SK-N-SH (cell line): ENCODE measurements at regions not wholly inside any gene's neighbourhood (a gene's known extent, or its start where the extent isn't known, plus 50 kb on each side); places are given as distances from the start of the nearest gene placed in this dataset.
A peak's percentile ranks its signal among the peaks of the same experiment; 100 is the strongest.

ENCODE experiments used
- CTCF ChIA-PET: fragments of 300-600, 350-600 bp; formaldehyde crosslinking; extraction: SDS; loops from one replicate; lab custom pipeline; 2021; lab: Yijun Ruan, JAX
- POLR2A ChIA-PET: fragments of 350-600 bp; sonication (Branson Sonifier 250); formaldehyde crosslinking; extraction: SDS; loops from one replicate; lab custom pipeline; 2020; ENCODE audit warnings: antibody characterized with exemption, inconsistent platforms; lab: Yijun Ruan, JAX
- DNase-seq: peaks from one replicate; pipeline ENCODE4 v3.0.0; 2012
- H2AFZ ChIP-seq: fragments of 200-600 bp; sonication (generic); 2 replicates; pipeline ENCODE4 v1.8.1; 2016; ENCODE audit warnings: antibody characterized with exemption, mild to moderate bottlenecking, low read depth
- H3F3A ChIP-seq: fragments of 200-600 bp; sonication (generic); replicated peaks from 2 replicates; pipeline ENCODE3; 2016; ENCODE audit warnings: antibody characterized with exemption, mild to moderate bottlenecking; ENCODE audit not compliant: insufficient read depth
- H3K27ac ChIP-seq, 2 experiments: fragments of 200-500 bp in 1 of 2; fragments of 200-600 bp in 1 of 2; sonication (Bioruptor generic) in 1 of 2; sonication (generic), shearing (Covaris generic) in 1 of 2; 2 replicates each; pipeline versions ENCODE4 v1.5.1 to v1.6.1; 2014 to 2016; ENCODE audit warnings: low read depth in 2 of 2, inconsistent platforms in 1 of 2, low read length in 1 of 2, mild to moderate bottlenecking in 1 of 2, mixed read lengths in 1 of 2
- H3K27me3 ChIP-seq: fragments of 200-600 bp; sonication (generic), shearing (Covaris generic); 2 replicates; pipeline ENCODE4 v1.6.1; 2016; ENCODE audit warnings: mixed run types; ENCODE audit not compliant: insufficient read depth
- H3K36me3 ChIP-seq, 2 experiments: fragments of 200-500 bp in 1 of 2; fragments of 200-600 bp in 1 of 2; sonication (Bioruptor generic) in 1 of 2; sonication (generic) in 1 of 2; replicated peaks in 1 of 2; 2 replicates each; pipeline versions ENCODE3 to v1.5.1; 2014 to 2016; ENCODE audit warnings: low read length in 1 of 2, mild to moderate bottlenecking in 1 of 2; ENCODE audit not compliant: insufficient read depth in 2 of 2, control insufficient read depth in 1 of 2
- H3K4me1 ChIP-seq, 2 experiments: fragments of 200-500 bp in 1 of 2; fragments of 200-600 bp in 1 of 2; sonication (Bioruptor generic) in 1 of 2; sonication (generic), shearing (Covaris generic) in 1 of 2; 2 replicates each; pipeline versions ENCODE4 v1.5.1 to v1.6.1; 2014 to 2016; ENCODE audit warnings: low read depth in 1 of 2, low read length in 1 of 2, mixed run types in 1 of 2; ENCODE audit not compliant: insufficient read depth in 2 of 2, control insufficient read depth in 1 of 2
- H3K4me2 ChIP-seq: fragments of 200-600 bp; sonication (generic), shearing (Covaris generic); 2 replicates; pipeline ENCODE4 v1.6.1; 2017; ENCODE audit warnings: mixed run types
- H3K4me3 ChIP-seq, 2 experiments: fragments of 200-500 bp in 1 of 2; fragments of 200-600 bp in 1 of 2; sonication (Bioruptor generic) in 1 of 2; sonication (generic), shearing (Covaris generic) in 1 of 2; 2 replicates each; pipeline versions ENCODE4 v1.5.1 to v1.8.1; 2014 to 2016; ENCODE audit warnings: low read depth in 2 of 2, inconsistent platforms in 1 of 2, low read length in 1 of 2, mild to moderate bottlenecking in 1 of 2, mixed read lengths in 1 of 2, moderate library complexity in 1 of 2
- H3K79me2 ChIP-seq: fragments of 200-600 bp; sonication (generic); 2 replicates; pipeline ENCODE4 v1.8.1; 2017; ENCODE audit warnings: mild to moderate bottlenecking; ENCODE audit not compliant: insufficient read depth
- H3K9ac ChIP-seq: fragments of 200-600 bp; sonication (generic); 2 replicates; pipeline ENCODE4 v1.6.1; 2017; ENCODE audit warnings: mixed run types
- H3K9me2 ChIP-seq: fragments of 200-600 bp; sonication (generic); 2 replicates; pipeline ENCODE4 v1.6.1; 2017; ENCODE audit warnings: mixed run types
- H3K9me3 ChIP-seq: fragments of 200-600 bp; sonication (generic); 2 replicates; pipeline ENCODE4 v1.6.1; 2017; ENCODE audit warnings: mixed run types, mild to moderate bottlenecking, moderate library complexity
- H4K20me1 ChIP-seq: fragments of 200-600 bp; sonication (generic); 2 replicates; pipeline ENCODE4 v1.6.1; 2017; ENCODE audit warnings: mild to moderate bottlenecking, mixed run types; ENCODE audit not compliant: insufficient read depth
- CHD2 ChIP-seq: fragments of 150-350 bp; IDR thresholded peaks from 2 replicates; pipeline ENCODE4 v1.6.1; 2018; ENCODE audit warnings: low read length; ENCODE audit not compliant: partially characterized antibody
- EZH2phosphoT487 ChIP-seq: fragments of 200-600 bp; sonication (generic); IDR thresholded peaks from 2 replicates; pipeline ENCODE4 v1.6.1; 2017; ENCODE audit warnings: low read depth, mixed run types, mild to moderate bottlenecking, antibody characterized with exemption, moderate library complexity, borderline replicate concordance
- GABPA ChIP-seq: IDR thresholded peaks from 2 replicates; pipeline ENCODE4 v1.4.0; 2012; ENCODE audit warnings: low read depth, mild to moderate bottlenecking
- GATA2 ChIP-seq: sonication (generic); formaldehyde crosslinking; IDR thresholded peaks from 2 replicates; pipeline ENCODE4 v1.5.0; 2020; ENCODE audit warnings: mild to moderate bottlenecking, missing genetic modification reagents
- JUND ChIP-seq: IDR thresholded peaks from 2 replicates; pipeline ENCODE4 v1.4.0; 2012
- MEF2A ChIP-seq: IDR thresholded peaks from 2 replicates; pipeline ENCODE4 v1.4.0; 2012; ENCODE audit warnings: low read depth, borderline replicate concordance
- NRF1 ChIP-seq: IDR thresholded peaks from 2 replicates; pipeline ENCODE4 v1.6.1; 2012; ENCODE audit warnings: low read depth, mild to moderate bottlenecking, low read length
- POLR2AphosphoS5 ChIP-seq: IDR thresholded peaks from 2 replicates; pipeline ENCODE4 v1.6.1; 2012; ENCODE audit warnings: low read depth, low read length
- RAD21 ChIP-seq: IDR thresholded peaks from 2 replicates; pipeline ENCODE4 v1.6.1; 2012; ENCODE audit warnings: mild to moderate bottlenecking, low read length
- SIN3A ChIP-seq: IDR thresholded peaks from 2 replicates; pipeline ENCODE4 v1.6.1; 2012; ENCODE audit warnings: low read depth, mild to moderate bottlenecking, low read length, moderate library complexity, borderline replicate concordance
- SMC3 ChIP-seq: IDR thresholded peaks from 2 replicates; pipeline ENCODE4 v1.6.1; 2012; ENCODE audit warnings: low read depth, low read length, improper control_type of control experiment
- TAF1 ChIP-seq: IDR thresholded peaks from 2 replicates; pipeline ENCODE4 v1.6.1; 2012; ENCODE audit warnings: low read depth, mild to moderate bottlenecking, low read length, moderate library complexity, borderline replicate concordance
- TCF12 ChIP-seq: IDR thresholded peaks from 2 replicates; pipeline ENCODE4 v1.4.0; 2012
- TEAD4 ChIP-seq: IDR thresholded peaks from 2 replicates; pipeline ENCODE4 v1.4.0; 2012; ENCODE audit warnings: mild to moderate bottlenecking, borderline replicate concordance; ENCODE audit not compliant: insufficient read depth
- YY1 ChIP-seq: IDR thresholded peaks from 2 replicates; pipeline ENCODE4 v1.4.0; 2012; ENCODE audit warnings: low read depth, mild to moderate bottlenecking
- WGBS: methylation state at CpG from one replicate; pipeline ENCODE4 v1.1.6; 2017; ENCODE audit warnings: low lambda C conversion rate; 5-methylcytosine and 5-hydroxymethylcytosine counted together
- TF ChIP-seq, protein P1 (sequence below): fragments of 150-350 bp; IDR thresholded peaks from 2 replicates; pipeline ENCODE4 v1.6.1; 2016; ENCODE audit warnings: mild to moderate bottlenecking, low read depth, low read length
- TF ChIP-seq, protein P2 (sequence below): IDR thresholded peaks from 2 replicates; pipeline ENCODE4; 2012
- TF ChIP-seq, protein P3 (sequence below): IDR thresholded peaks from 2 replicates; pipeline ENCODE4 v1.4.0; 2012; ENCODE audit warnings: low read depth, borderline replicate concordance

DNA sequence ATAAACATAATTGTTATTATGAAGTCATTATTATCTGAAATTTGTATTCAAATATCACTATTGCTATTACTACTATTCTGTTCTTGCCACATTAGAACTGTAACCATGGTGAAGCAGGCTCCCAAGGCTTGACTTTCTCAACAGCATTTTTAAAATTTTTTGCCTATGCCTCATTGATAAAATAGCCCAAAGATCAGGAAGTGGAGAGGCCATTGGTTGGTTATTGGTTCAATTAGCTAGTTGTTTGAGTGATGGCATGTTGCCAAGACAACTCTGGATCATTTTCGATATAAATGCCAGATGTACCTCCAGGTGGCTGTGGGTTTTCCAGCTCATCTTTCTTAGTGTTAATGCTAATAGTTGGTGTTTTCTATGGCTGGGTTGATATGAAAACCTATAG is 513.5 kb downstream of the TRIB2 start:
- TF ChIP-seq, protein P1, sequence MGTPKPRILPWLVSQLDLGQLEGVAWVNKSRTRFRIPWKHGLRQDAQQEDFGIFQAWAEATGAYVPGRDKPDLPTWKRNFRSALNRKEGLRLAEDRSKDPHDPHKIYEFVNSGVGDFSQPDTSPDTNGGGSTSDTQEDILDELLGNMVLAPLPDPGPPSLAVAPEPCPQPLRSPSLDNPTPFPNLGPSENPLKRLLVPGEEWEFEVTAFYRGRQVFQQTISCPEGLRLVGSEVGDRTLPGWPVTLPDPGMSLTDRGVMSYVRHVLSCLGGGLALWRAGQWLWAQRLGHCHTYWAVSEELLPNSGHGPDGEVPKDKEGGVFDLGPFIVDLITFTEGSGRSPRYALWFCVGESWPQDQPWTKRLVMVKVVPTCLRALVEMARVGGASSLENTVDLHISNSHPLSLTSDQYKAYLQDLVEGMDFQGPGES: no peak
- TF ChIP-seq SMC3 (no peak), TCF12 (no peak), GABPA (no peak), TEAD4 (no peak), TAF1 (no peak), NRF1 (no peak), CHD2 (no peak), YY1 (no peak)
- H3K36me3 ChIP-seq: no peaks in the 10 kb centered on the region
- ChIA-PET CTCF (interaction anchor here (0.9 to 1.5 kb wide), 2 partner anchors 9 to 10 kb away, joined by 3 to 4 read pairs; no protein-coding TSS in a partner anchor), POLR2A (no interaction called here)
- no peaks in the 10 kb centered on the region; a peak in 1 of 4 replicates for H3K4me1 ChIP-seq
- no peaks in the 10 kb centered on the region for H3K27me3 ChIP-seq
- H3K27ac ChIP-seq: no peak overlapping the region
- WGBS: 11% methylated on average over 1 of the region's 1 CpG
- no peak overlapping the region for H3K4me3 ChIP-seq
- DNase-seq: peak; percentile 1
- H4K20me1 ChIP-seq: no peaks in the 10 kb centered on the region
- no peaks in the 10 kb centered on the region for H3K79me2 ChIP-seq
- no peaks in the 10 kb centered on the region for H3K9me2 ChIP-seq
- no peak overlapping the region for H3K4me2 ChIP-seq
- no peak overlapping the region for H3K9ac ChIP-seq
- H3F3A ChIP-seq: peaks cover 4% of the 10 kb centered on the region
- H3K9me3 ChIP-seq: no peaks in the 10 kb centered on the region; the same call in 1 of the 2 replicates
- H2AFZ ChIP-seq: no peak overlapping the region

DNA sequence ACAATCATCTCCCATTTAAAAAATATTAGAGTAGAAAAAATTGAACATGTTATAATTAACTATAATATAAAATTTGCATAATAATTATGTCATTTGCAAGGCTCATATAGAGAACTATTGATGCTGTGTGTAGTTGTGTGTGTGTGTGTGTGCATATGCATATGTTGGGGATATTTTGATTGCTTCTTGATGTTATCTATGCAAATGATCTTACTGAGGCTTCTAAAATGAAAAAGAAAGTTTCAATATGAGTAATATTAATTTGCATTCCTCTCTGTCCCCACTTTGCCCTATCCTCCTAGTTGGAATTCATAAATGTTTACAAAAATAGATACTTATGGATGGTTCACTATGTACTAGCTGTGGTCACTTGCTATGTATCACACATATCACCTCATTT is 523.3 kb downstream of the TRIB2 start:
- H4K20me1 ChIP-seq: no peaks in the 10 kb centered on the region
- no peak overlapping the region for H3K4me2 ChIP-seq
- H3K27ac ChIP-seq: no peak overlapping the region
- no peaks in the 10 kb centered on the region for H3K9me3 ChIP-seq
- no peaks in the 10 kb centered on the region for H3F3A ChIP-seq
- TF ChIP-seq TCF12 (no peak), EZH2phosphoT487 (no peak), MEF2A (no peak), SIN3A (no peak), RAD21 (no peak), SMC3 (no peak), JUND (no peak), CHD2 (no peak), TEAD4 (no peak), TAF1 (no peak), GATA2 (CRISPR knock-in tag) (no peak), POLR2AphosphoS5 (no peak), GABPA (no peak)
- TF ChIP-seq, protein P2, sequence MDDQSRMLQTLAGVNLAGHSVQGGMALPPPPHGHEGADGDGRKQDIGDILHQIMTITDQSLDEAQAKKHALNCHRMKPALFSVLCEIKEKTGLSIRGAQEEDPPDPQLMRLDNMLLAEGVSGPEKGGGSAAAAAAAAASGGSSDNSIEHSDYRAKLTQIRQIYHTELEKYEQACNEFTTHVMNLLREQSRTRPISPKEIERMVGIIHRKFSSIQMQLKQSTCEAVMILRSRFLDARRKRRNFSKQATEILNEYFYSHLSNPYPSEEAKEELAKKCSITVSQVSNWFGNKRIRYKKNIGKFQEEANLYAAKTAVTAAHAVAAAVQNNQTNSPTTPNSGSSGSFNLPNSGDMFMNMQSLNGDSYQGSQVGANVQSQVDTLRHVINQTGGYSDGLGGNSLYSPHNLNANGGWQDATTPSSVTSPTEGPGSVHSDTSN: no peak
- TF ChIP-seq, protein P3, sequence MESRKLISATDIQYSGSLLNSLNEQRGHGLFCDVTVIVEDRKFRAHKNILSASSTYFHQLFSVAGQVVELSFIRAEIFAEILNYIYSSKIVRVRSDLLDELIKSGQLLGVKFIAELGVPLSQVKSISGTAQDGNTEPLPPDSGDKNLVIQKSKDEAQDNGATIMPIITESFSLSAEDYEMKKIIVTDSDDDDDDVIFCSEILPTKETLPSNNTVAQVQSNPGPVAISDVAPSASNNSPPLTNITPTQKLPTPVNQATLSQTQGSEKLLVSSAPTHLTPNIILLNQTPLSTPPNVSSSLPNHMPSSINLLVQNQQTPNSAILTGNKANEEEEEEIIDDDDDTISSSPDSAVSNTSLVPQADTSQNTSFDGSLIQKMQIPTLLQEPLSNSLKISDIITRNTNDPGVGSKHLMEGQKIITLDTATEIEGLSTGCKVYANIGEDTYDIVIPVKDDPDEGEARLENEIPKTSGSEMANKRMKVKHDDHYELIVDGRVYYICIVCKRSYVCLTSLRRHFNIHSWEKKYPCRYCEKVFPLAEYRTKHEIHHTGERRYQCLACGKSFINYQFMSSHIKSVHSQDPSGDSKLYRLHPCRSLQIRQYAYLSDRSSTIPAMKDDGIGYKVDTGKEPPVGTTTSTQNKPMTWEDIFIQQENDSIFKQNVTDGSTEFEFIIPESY: no peak
- no peaks in the 10 kb centered on the region for H3K4me1 ChIP-seq
- no peaks in the 10 kb centered on the region for H3K36me3 ChIP-seq
- H3K79me2 ChIP-seq: no peaks in the 10 kb centered on the region
- no peak overlapping the region for H3K4me3 ChIP-seq
- no peak for DNase-seq
- no peak overlapping the region for H3K9ac ChIP-seq
- H3K27me3 ChIP-seq: no peaks in the 10 kb centered on the region
- POLR2A ChIA-PET: no interaction called here
- CTCF ChIA-PET: interaction anchor here (1.4 kb wide), 1 partner anchor 10 kb away, joined by 3 read pairs; no protein-coding TSS in a partner anchor
- no peak overlapping the region for H2AFZ ChIP-seq
- no peaks in the 10 kb centered on the region for H3K9me2 ChIP-seq
